ENCODE measurements at regions not wholly inside any gene's neighbourhood (a gene's known extent, or its start where the extent isn't known, plus 50 kb on each side); places are given as distances from the start of the nearest gene placed in this dataset.

GRCh38 chr13:40486518-40487163 is 179.8 kb downstream of the FOXO1 start:
- no peak for TF ChIP-seq POLR2A (IDR thresholded peaks at IDR 0.05)
- TF ChIP-seq CTCF (IDR thresholded peaks at IDR 0.05), result no peak
- Histone ChIP-seq H3K4me1 (no peaks in the 10 kb centered on the region), H3K9me3 (no peaks in the 10 kb centered on the region), H3K27me3 (no peaks in the 10 kb centered on the region), H3K27ac (no peak overlapping the region), H3K4me3 (no peak overlapping the region), H3K36me3 (ENCODE audit: low read depth, missing control alignments) (no peaks in the 10 kb centered on the region)
- WGBS, 2 donors, result 65 to 71% methylated on average over 12 of the region's 12 CpGs
- no peak for DNase-seq
- intact Hi-C loops (cut with DNase I; ENCODE audit: low total_unique reads), result no loop called here

- H3K4me1 ChIP-seq, result no peaks in the 10 kb centered on the region
- H3K36me3 ChIP-seq (ENCODE audit: low read depth, missing control alignments), result no peaks in the 10 kb centered on the region
- no peak for TF ChIP-seq CTCF (IDR thresholded peaks at IDR 0.05)
- no peak for TF ChIP-seq POLR2A (IDR thresholded peaks at IDR 0.05)
- H3K9me3 ChIP-seq, result no peaks in the 10 kb centered on the region
- H3K27me3 ChIP-seq, result no peaks in the 10 kb centered on the region
- H3K27ac ChIP-seq, result no peak overlapping the region
- no peak overlapping the region for H3K4me3 ChIP-seq
- DNase-seq, result no peak
- intact Hi-C loops (cut with DNase I; ENCODE audit: low total_unique reads), result no loop called here
- 65 to 70% methylated on average over 16 to 21 of the region's 21 CpGs for WGBS, 2 donors
These were observed 177.5 kb downstream of the FOXO1 start for GRCh38 chr13:40488869-40489391.

GRCh38 chr13:40490086-40490758 is 176.2 kb downstream of the FOXO1 start:
- H3K9me3 ChIP-seq, result no peaks in the 10 kb centered on the region
- no peak overlapping the region for H3K4me3 ChIP-seq
- TF ChIP-seq CTCF (IDR thresholded peaks at IDR 0.05), result no peak
- TF ChIP-seq POLR2A (IDR thresholded peaks at IDR 0.05), result no peak
- no peak for DNase-seq
- no peaks in the 10 kb centered on the region for H3K27me3 ChIP-seq
- intact Hi-C loops (cut with DNase I; ENCODE audit: low total_unique reads), result no loop called here
- no peak overlapping the region for H3K27ac ChIP-seq
- 80 to 85% methylated on average over 7 of the region's 7 CpGs for WGBS, 2 donors
- no peaks in the 10 kb centered on the region for H3K36me3 ChIP-seq (ENCODE audit: low read depth, missing control alignments)
- no peaks in the 10 kb centered on the region for H3K4me1 ChIP-seq

GRCh38 chr13:40492511-40492910 is 173.9 kb downstream of the FOXO1 start:
- no peaks in the 10 kb centered on the region for H3K27me3 ChIP-seq
- H3K27ac ChIP-seq, result no peak overlapping the region
- intact Hi-C loops (cut with DNase I; ENCODE audit: low total_unique reads), result no loop called here
- H3K4me1 ChIP-seq, result no peaks in the 10 kb centered on the region
- DNase-seq, result no peak
- no peaks in the 10 kb centered on the region for H3K36me3 ChIP-seq (ENCODE audit: low read depth, missing control alignments)
- 71 to 89% methylated on average over 7 to 9 of the region's 9 CpGs for WGBS, 2 donors
- TF ChIP-seq CTCF (IDR thresholded peaks at IDR 0.05) (no peak), POLR2A (IDR thresholded peaks at IDR 0.05) (no peak)
- H3K9me3 ChIP-seq, result no peaks in the 10 kb centered on the region
- H3K4me3 ChIP-seq, result no peak overlapping the region
